ENCODE measurements at regions not wholly inside any gene's neighbourhood (a gene's known extent, or its start where the extent isn't known, plus 50 kb on each side); places are given as distances from the start of the nearest gene placed in this dataset.

DNA sequence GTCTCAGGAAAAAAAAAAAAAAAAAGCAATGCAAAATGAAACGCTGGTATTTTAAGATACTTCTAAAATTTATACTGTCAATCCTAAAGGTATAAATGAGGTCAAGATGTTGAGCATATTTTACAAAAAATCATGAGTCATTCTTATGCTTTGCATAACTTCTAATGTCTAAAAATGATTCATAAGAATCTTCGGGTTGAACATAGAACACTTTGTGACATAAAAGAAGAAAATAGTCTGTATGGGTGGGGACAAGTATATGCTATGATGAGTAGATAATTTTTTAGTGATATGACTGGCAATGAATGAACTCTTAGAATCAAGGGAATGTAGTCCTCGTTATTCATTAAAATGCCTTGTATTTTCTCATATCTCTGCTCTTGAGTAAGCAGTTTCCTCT, 416.9 kb upstream of the USP24 start (continued):
- no peak for TF ChIP-seq ZNF790 (CRISPR knock-in tag; IDR thresholded peaks at IDR 0.05; ENCODE audit: borderline replicate concordance)

DNA sequence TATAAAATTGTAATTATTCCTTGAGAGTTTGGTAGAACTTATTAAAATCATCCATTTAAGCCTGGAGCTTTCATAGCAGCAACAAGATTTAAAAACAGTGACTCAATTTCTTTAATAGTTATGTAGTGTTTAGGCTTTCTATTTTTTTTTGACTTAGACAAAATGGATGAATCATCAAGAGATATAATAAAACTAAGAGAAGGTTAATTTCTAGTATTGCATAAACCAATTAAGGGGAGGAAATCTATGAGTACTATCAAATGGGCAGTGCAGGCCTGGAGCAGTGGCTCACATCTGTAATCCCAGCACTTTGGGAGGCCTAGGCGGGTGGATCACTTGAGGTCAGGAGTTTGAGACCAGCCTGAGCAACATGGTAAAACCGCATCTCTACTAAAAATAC, 416.3 kb upstream of the USP24 start:
- no peak for DNase-seq (ENCODE audit: low spot score)
- no peak overlapping the region for H2AFZ ChIP-seq (ENCODE audit: low read length)
- in situ Hi-C loops (cut with HindIII; ENCODE audit: extremely low pct_ligation_motif_present, low pct_unique_long_range_greater_than_20kb) (no loop called here), intact Hi-C loops (cut with micrococcal nuclease; ENCODE audit: unreplicated experiment) (no loop called here)
- ChIA-PET POLR2A (no interaction called here), CTCF (ENCODE audit: low intra/inter-chr PET ratio, low total read pairs) (no interaction called here)
- WGBS (ENCODE audit: low lambda C conversion rate): 46% methylated on average over 2 of the region's 2 CpGs
- peaks cover 0 to 4% of the 10 kb centered on the region in 2 experiments; a peak in 1 of 5 replicates for H3K27me3 ChIP-seq (ENCODE audit: control insufficient read depth in 1 of 2, insufficient read depth in 2 of 2, low read length in 2 of 2)
- no peak for FAIRE-seq
- H3K4me3 ChIP-seq (replicated peaks in 1 of 3; ENCODE audit: insufficient read depth in 1 of 3, low read depth in 2 of 3, low read length in 3 of 3): no peak overlapping the region
- H3K79me2 ChIP-seq (ENCODE audit: insufficient read depth, low read length): no peaks in the 10 kb centered on the region
- BruUV-seq (replicated peaks): no TSS peak
- H3K27ac ChIP-seq (ENCODE audit: extremely low read length, insufficient read depth, low read length): no peak overlapping the region
- no peak for TF ChIP-seq ZNF160 (CRISPR knock-in tag; IDR thresholded peaks at IDR 0.05)
- no peak for TF ChIP-seq HIVEP1 (CRISPR knock-in tag; IDR thresholded peaks at IDR 0.05)
- TF ChIP-seq ZNF225 (CRISPR knock-in tag; IDR thresholded peaks at IDR 0.05): no peak
- no peak for TF ChIP-seq SAFB2 (CRISPR knock-in tag; IDR thresholded peaks at IDR 0.05; ENCODE audit: borderline replicate concordance, low read depth)
- TF ChIP-seq, protein P1, sequence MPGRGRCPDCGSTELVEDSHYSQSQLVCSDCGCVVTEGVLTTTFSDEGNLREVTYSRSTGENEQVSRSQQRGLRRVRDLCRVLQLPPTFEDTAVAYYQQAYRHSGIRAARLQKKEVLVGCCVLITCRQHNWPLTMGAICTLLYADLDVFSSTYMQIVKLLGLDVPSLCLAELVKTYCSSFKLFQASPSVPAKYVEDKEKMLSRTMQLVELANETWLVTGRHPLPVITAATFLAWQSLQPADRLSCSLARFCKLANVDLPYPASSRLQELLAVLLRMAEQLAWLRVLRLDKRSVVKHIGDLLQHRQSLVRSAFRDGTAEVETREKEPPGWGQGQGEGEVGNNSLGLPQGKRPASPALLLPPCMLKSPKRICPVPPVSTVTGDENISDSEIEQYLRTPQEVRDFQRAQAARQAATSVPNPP (CRISPR knock-in tag; IDR thresholded peaks at IDR 0.05): no peak
- no peak for TF ChIP-seq RORA (CRISPR knock-in tag; IDR thresholded peaks at IDR 0.05)
- no peak overlapping the region for H3K4me2 ChIP-seq (ENCODE audit: low read depth, low read length)
- H4K20me1 ChIP-seq (ENCODE audit: insufficient read depth, low read length): no peaks in the 10 kb centered on the region
- ATAC-seq: no peak
- no peaks in the 10 kb centered on the region for H3K4me1 ChIP-seq (ENCODE audit: insufficient read depth, low read length)
- H3K9ac ChIP-seq (ENCODE audit: insufficient read depth, low read depth, low read length): no peak overlapping the region
- H3K36me3 ChIP-seq (replicated peaks in 1 of 2; ENCODE audit: control insufficient read depth in 1 of 2, insufficient read depth in 2 of 2, low read length in 2 of 2): no peaks in the 10 kb centered on the region
- H3K9me3 ChIP-seq (ENCODE audit: low read length): no peaks in the 10 kb centered on the region

DNA sequence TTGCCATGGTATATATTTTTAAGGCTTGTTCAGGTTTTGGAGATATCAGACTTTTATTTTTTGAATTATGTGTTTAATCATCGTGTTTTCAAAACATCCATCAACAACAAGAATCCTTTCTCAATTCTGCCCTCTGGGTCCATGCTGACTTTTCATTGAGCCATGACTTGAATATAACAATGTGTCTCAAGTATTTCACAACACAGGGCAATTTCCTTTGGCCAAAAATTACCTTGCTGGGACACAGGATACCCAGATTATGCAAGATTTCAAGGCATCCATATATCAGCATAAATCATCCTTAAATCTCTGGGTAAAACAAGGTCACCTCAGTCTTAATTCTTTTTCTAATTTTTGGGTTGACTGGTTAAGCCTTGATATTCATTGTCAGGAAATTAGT, 411.2 kb upstream of the USP24 start:
- CTCF ChIA-PET (ENCODE audit: low intra/inter-chr PET ratio, low total read pairs): no interaction called here

More for the DNA sequence above, 411.2 kb upstream of the USP24 start:
- TF ChIP-seq CEBPB (IDR thresholded peaks at IDR 0.05; ENCODE audit: borderline replicate concordance, low read depth, low read length) (0 out of 2 replicates have a peak, but pooled peaks have one; percentile 23), ZBTB3 (CRISPR knock-in tag; IDR thresholded peaks at IDR 0.05; ENCODE audit: borderline replicate concordance, low read depth) (no peak)
- DNase-seq (ENCODE audit: low spot score) (no peak), ATAC-seq (no peak), FAIRE-seq (no peak)
- POLR2A ChIA-PET: no interaction called here
- H3K27me3 ChIP-seq (ENCODE audit: control insufficient read depth in 1 of 2, insufficient read depth in 2 of 2, low read length in 2 of 2): no peaks in the 10 kb centered on the region
- no peak overlapping the region for H3K27ac ChIP-seq (ENCODE audit: extremely low read length, insufficient read depth, low read length)
- H2AFZ ChIP-seq (ENCODE audit: low read length): no peak overlapping the region
- H3K9ac ChIP-seq (ENCODE audit: insufficient read depth, low read depth, low read length): no peak overlapping the region
- H4K20me1 ChIP-seq (ENCODE audit: insufficient read depth, low read length): no peaks in the 10 kb centered on the region
- no peaks in the 10 kb centered on the region for H3K36me3 ChIP-seq (replicated peaks in 1 of 2; ENCODE audit: control insufficient read depth in 1 of 2, insufficient read depth in 2 of 2, low read length in 2 of 2)
- intact Hi-C loops (cut with micrococcal nuclease; ENCODE audit: unreplicated experiment) (no loop called here), in situ Hi-C loops (cut with HindIII; ENCODE audit: extremely low pct_ligation_motif_present, low pct_unique_long_range_greater_than_20kb) (no loop called here)
- no peak overlapping the region for H3K4me3 ChIP-seq (replicated peaks in 1 of 3; ENCODE audit: insufficient read depth in 1 of 3, low read depth in 2 of 3, low read length in 3 of 3)
- 0% methylated on average over 1 of the region's 1 CpG for WGBS (ENCODE audit: low lambda C conversion rate)
- no peaks in the 10 kb centered on the region for H3K4me1 ChIP-seq (ENCODE audit: insufficient read depth, low read length)
- H3K79me2 ChIP-seq (ENCODE audit: insufficient read depth, low read length): no peaks in the 10 kb centered on the region
- H3K4me2 ChIP-seq (ENCODE audit: low read depth, low read length): no peak overlapping the region
- no TSS peak for BruUV-seq (replicated peaks)
- H3K9me3 ChIP-seq (ENCODE audit: low read length): no peaks in the 10 kb centered on the region
